ENCODE measurements at regions not wholly inside any gene's neighbourhood (a gene's known extent, or its start where the extent isn't known, plus 50 kb on each side); places are given as distances from the start of the nearest gene placed in this dataset.

DNA sequence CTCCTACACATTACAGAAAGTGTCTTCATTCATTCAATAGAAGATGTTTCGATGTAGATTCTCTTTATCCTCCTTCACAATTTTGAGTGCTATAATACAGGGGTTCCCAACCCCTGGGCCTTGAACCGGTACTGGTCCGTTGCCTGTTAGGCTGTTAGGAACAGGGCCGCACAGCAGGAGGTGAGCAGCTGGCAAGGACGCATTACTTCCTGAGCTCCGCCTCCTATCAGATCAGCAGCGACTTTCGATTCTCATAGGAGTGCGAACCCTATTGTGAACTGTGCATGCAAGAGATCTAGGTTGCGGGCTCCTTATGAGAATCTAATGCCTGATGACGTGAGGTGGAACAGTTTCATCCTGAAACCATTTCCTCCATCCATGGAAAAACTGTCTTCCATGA lies 153.0 kb upstream of the SMC2 start:
- 81 to 88% methylated on average over 11 of the region's 11 CpGs for WGBS, 2 donors
- DNase-seq (no peak), FAIRE-seq (no peak), ATAC-seq (no peak)
- no peak overlapping the region for H3K4me3 ChIP-seq
- H3K36me3 ChIP-seq: no peaks in the 10 kb centered on the region
- no peaks in the 10 kb centered on the region for H3K27me3 ChIP-seq
- H3K9me3 ChIP-seq: no peaks in the 10 kb centered on the region
- intact Hi-C loops (cut with DNase I): no loop called here
- no peak overlapping the region for H3K27ac ChIP-seq
- no peak for TF ChIP-seq CTCF (IDR thresholded peaks at IDR 0.05)
- H3K4me1 ChIP-seq: no peaks in the 10 kb centered on the region

DNA sequence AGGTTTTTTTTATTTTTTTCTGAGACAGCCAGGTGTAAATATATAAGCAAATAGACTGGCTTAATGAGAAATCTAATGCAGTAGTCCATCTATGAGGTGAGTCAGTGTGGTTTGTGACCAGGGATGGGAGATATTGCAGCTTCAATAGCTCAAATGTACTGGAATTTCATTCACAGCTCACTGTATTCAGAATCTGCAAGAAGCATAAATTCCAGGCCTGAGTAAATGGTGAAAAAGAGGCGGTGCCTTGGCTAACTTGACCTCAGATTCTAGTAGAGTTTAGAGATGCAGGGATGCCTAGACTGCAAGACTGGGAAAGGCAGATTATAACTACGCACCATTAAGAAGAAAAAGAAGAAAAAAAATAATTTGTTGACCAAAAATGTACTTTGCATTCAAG lies 151.9 kb upstream of the SMC2 start:
- no peaks in the 10 kb centered on the region for H3K27me3 ChIP-seq
- no peaks in the 10 kb centered on the region for H3K4me1 ChIP-seq
- FAIRE-seq: no peak
- no peak overlapping the region for H3K4me3 ChIP-seq
- no peak overlapping the region for H3K27ac ChIP-seq
- intact Hi-C loops (cut with DNase I): no loop called here
- WGBS, 2 donors: 76 to 79% methylated on average over 2 of the region's 2 CpGs
- DNase-seq: no peak
- no peak for TF ChIP-seq CTCF (IDR thresholded peaks at IDR 0.05)
- no peak for ATAC-seq
- no peaks in the 10 kb centered on the region for H3K9me3 ChIP-seq
- H3K36me3 ChIP-seq: no peaks in the 10 kb centered on the region

DNA sequence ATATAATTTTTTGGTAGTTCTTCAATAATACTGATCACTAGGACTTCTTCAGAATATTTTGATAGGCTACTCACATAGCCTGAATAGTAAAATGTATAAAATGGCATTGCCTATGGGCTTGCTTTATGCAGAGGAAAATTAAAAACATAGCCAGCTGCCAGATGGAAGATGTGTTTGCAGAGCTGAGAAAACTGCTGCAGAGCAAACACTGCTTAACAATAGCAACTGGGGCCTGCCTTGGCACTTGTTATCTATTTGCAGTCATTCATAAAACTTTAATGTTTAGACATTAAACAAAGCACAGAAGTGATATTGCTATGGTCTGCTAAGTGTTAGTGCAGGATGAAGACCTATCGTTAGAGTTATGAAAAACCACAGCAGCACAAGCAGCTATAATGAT lies 151.5 kb upstream of the SMC2 start:
- peak in 1 of 4 donors; percentile 25 for ATAC-seq
- intact Hi-C loops (cut with DNase I): no loop called here
- no peak for DNase-seq
- H3K36me3 ChIP-seq: no peaks in the 10 kb centered on the region
- H3K9me3 ChIP-seq: no peaks in the 10 kb centered on the region
- H3K27ac ChIP-seq: no peak overlapping the region
- peak in 1 of 4 donors; percentile 4 for TF ChIP-seq CTCF (IDR thresholded peaks at IDR 0.05)
- no peak for FAIRE-seq
- 18 to 24% methylated on average over 1 of the region's 1 CpG for WGBS, 2 donors
- H3K4me1 ChIP-seq: no peaks in the 10 kb centered on the region
- H3K27me3 ChIP-seq: no peaks in the 10 kb centered on the region
- H3K4me3 ChIP-seq: no peak overlapping the region

GRCh38 chr9:103949096-103949495 lies 145.0 kb upstream of the SMC2 start:
- no peak for TF ChIP-seq CTCF (IDR thresholded peaks at IDR 0.05)
- DNase-seq (no peak), ATAC-seq (no peak), FAIRE-seq (no peak)
- Histone ChIP-seq H3K27me3 (no peaks in the 10 kb centered on the region), H3K27ac (no peak overlapping the region), H3K36me3 (no peaks in the 10 kb centered on the region), H3K9me3 (no peaks in the 10 kb centered on the region), H3K4me1 (no peaks in the 10 kb centered on the region), H3K4me3 (no peak overlapping the region)
- intact Hi-C loops (cut with DNase I): no loop called here

- Histone ChIP-seq H3K9me3 (no peaks in the 10 kb centered on the region), H3K27ac (no peak overlapping the region), H3K4me1 (no peaks in the 10 kb centered on the region), H3K4me3 (no peak overlapping the region), H3K27me3 (no peaks in the 10 kb centered on the region), H3K36me3 (no peaks in the 10 kb centered on the region)
- intact Hi-C loops (cut with DNase I): no loop called here
- ATAC-seq: no peak
- no peak for DNase-seq
- no peak for FAIRE-seq
- TF ChIP-seq CTCF (IDR thresholded peaks at IDR 0.05): no peak
- 48 to 55% methylated on average over 3 of the region's 3 CpGs for WGBS, 2 donors
Observed at GRCh38 chr9:103977163-103977562, 116.9 kb upstream of the SMC2 start.

Data from pancreas (tissue), 10 donors.